ENCODE measurements at regions not wholly inside any gene's neighbourhood (a gene's known extent, or its start where the extent isn't known, plus 50 kb on each side); places are given as distances from the start of the nearest gene placed in this dataset.
"Not testable (repeated sequence)": the region's sequence is repeated elsewhere in the genome, so short reads cannot be mapped to it uniquely, and the experiment has no call there.

GRCh38 chr14:105928171-105929111 lies 402.1 kb downstream of the TMEM121 start:
- TF ChIP-seq, protein P1, sequence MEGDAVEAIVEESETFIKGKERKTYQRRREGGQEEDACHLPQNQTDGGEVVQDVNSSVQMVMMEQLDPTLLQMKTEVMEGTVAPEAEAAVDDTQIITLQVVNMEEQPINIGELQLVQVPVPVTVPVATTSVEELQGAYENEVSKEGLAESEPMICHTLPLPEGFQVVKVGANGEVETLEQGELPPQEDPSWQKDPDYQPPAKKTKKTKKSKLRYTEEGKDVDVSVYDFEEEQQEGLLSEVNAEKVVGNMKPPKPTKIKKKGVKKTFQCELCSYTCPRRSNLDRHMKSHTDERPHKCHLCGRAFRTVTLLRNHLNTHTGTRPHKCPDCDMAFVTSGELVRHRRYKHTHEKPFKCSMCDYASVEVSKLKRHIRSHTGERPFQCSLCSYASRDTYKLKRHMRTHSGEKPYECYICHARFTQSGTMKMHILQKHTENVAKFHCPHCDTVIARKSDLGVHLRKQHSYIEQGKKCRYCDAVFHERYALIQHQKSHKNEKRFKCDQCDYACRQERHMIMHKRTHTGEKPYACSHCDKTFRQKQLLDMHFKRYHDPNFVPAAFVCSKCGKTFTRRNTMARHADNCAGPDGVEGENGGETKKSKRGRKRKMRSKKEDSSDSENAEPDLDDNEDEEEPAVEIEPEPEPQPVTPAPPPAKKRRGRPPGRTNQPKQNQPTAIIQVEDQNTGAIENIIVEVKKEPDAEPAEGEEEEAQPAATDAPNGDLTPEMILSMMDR (IDR thresholded peaks at IDR 0.05; ENCODE audit: low read depth, low read length, poor library complexity, severe bottlenecking): not testable (repeated sequence)
- TF ChIP-seq EZH2phosphoT487 (IDR thresholded peaks at IDR 0.05; ENCODE audit: borderline replicate concordance, low read length): not testable (repeated sequence)

All from DOHH2 (cell line).